Right lobe of liver (tissue), 4 donors: ENCODE measurements at regions not wholly inside any gene's neighbourhood (a gene's known extent, or its start where the extent isn't known, plus 50 kb on each side); places are given as distances from the start of the nearest gene placed in this dataset.

Experiments used
- CTCF ChIP-seq, 4 donors: fragments of 200-600 bp in 3 of 4; fragments of 450-650 bp in 1 of 4; IDR thresholded peaks; one replicate each; pipeline versions ENCODE4 v1.5.1 to v1.8.0; 2016 to 2022; ENCODE audit warnings: antibody characterized with exemption in 4 of 4, mild to moderate bottlenecking in 2 of 4
- POLR2A ChIP-seq: fragments of 450-650 bp; IDR thresholded peaks from one replicate; pipeline ENCODE4 v1.6.1; 2017; ENCODE audit warnings: antibody characterized with exemption, mild to moderate bottlenecking
- donor health status: DM: no; HTN: no; CAD: no.
- donor health status: DM: no; HTN: no; CAD: no.
- donor health status: DM: no; HTN: yes; CAD: no.

DNA sequence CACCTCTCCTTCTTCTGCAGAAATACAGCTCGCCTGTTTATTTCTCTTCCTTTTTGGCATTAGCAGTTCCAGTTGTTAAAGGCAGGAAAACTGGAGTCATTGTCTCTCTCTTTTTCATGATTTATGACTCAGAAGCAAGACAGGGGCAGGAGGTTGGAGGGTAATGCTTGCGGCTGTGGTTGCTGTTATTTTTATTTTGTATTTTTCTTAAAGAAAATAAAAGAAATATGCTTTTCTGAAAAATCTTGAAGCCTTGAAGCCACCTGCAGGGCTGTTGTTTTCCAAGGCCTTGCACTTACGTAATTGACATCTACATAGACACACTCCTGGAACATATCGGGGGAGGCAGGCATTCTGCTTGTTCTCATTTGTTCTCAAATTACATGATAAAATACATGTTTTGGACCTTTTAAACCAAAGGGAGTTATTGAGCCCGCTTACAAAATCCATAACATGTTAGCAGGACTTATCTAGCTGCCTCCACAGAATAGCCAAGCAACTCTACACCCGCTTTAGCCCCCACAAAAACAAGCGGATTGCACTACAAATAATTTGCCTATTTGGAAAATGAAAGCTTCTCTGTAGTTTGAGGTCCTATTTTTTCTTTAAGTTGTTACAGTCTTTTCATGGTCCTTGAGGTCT, 1004.6 kb upstream of the NR2F2 start:
- no peak for TF ChIP-seq POLR2A
- TF ChIP-seq CTCF (IDR thresholded peaks at IDR 0.05) = no peak
